Activated T-helper 1 cell treated with Interleukin-2 at 50 U/mL for 16 hours (primary cell): ENCODE measurements at regions not wholly inside any gene's neighbourhood (a gene's known extent, or its start where the extent isn't known, plus 50 kb on each side); places are given as distances from the start of the nearest gene placed in this dataset.

Source experiments
- DNase-seq: peaks from one replicate; pipeline ENCODE4 v3.0.0-alpha.2; 2020; ENCODE audit warnings: low read depth

DNA sequence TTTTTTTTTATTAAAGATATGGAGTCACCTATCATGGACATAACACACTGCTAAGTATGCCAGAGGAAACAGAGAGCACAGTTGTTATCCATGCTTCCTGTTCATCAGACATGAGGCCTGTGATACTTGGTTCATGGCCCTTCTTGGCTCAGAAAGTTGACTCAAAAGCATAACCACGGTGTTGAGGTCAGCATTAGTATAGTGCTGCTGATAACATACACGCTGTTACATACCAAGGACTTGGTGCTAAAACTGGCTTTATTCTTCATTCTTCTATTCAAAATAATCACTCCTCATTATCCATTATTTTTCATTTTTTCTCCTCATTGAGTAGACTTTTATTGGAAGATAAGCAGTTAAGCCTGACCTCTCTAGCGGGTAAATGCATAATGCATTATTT lies 464.1 kb downstream of the ADGRL2 start:
- DNase-seq, result no peak

DNA sequence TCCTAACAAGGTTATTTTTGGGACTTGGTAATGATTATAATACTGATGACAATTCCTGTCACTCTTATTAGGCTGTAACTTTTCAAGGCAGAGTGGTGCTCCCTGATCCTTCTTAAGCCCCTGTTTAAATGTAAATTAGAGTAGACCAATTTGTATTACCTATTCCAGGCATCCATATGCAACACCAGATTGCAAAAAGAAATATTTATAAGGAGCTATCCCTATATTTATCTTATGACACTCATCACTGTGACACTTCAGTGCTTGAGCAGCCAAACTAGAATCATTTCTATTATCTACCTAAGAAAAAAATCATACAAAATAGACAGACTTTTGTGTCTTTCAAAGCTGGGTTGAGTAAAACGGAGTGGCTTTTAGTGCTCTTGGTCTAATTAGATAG lies 462.7 kb downstream of the ADGRL2 start:
- DNase-seq, result no peak

DNA sequence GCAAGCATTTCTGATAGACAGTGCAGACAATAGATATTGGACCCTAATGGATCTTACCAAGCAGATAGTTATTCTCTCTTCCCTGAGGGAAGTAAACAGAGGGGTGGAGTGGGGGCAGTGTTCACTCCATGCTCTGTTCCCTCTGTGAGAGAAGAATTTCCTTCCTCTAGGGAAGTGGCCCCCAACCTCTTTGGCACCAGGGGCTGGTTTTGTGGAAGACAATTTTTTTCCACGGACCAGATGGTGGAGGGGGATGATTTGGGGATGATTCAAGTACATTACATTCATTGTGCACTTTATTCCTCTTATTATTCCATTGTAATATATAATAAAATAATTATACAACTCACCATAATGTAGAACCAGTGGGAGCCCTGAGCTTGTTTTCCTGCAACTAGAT lies 459.9 kb downstream of the ADGRL2 start:
- no peak for DNase-seq

DNA sequence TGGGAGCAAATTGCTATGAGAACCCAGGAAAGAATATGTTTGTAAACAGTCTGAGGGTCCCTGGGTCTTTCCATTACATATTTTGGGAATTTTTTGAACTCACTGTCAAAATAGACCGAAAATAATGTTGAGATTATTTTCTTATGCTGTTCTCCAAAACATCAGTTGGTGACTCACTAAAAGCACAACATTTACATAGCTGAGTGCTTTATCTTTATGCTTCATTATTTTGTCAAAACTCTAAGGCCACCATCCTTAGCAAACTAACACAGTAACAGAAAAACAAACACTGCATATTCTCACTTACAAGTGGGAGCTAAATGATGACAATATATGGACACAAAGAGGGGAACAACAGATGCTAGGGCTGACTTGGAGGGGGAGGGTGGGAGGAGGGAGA lies 459.3 kb downstream of the ADGRL2 start:
- no peak for DNase-seq

DNA sequence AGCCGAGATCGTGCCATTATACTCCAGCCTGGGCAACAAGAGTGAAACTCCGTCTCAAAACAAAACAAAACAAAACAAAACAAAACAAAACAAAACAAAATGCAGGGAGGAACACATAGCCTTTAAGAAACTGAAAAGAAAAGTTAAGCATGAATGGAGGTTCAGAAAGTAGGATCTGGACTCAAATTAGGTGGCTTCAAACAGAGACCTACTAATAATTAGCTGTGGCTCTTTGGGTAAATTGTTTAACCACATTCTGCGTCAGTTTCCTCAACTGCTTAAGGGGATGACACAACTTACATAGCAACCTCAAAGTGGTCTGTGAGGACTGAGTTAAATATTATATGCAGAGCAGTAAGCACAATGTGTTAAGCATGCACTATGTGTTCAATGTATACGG lies 458.2 kb downstream of the ADGRL2 start:
- DNase-seq, result no peak

DNA sequence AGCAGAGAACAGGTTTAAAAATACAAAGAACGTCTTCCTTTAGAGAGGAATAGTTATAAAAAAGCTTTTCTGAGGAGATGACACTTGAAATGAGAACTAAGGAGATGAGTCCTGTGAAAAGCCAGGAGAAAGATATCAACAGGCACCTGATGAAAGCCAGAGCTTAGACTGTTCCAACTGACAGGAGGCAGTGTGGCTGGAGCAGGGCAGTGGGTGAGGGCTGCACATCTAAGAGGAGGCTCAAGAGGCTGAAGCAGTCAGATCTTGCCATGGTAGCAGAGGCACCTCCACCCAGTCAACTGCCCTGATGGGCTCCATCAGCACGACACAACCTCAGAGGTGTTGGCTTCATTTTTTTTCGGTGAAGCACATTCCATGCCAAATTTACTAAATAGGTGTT lies 445.3 kb downstream of the ADGRL2 start:
- no peak for DNase-seq

DNA sequence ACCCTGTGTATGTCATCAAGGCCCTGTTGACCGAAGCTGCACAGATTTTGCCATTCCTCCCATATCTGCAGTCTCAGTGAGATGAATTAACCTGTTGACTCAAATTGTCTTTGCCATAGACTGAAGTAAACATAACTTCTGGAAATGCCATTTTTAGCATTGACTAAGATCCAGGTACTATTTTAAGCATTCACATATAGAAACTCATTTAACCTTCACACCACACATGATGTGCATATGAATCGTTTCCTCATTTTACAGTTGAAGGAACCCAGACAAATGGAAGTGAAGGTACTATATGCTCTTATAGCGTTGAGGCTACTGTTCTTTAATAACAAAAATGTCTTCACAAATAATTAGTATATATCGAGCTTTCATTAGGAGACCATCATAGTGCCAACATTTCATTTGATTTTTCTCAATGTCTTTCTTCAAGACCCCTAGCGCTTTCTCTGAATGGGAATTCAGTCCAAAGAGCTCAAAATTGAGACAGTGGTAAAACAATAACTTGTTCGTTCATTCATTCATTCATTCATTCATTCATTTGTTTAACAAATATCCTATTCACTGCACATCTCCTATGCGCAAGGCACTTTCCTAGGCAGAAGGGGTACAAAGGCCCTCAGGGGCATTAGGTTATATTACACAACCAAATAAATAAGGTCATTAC lies 444.7 kb downstream of the ADGRL2 start:
- DNase-seq, result no peak

DNA sequence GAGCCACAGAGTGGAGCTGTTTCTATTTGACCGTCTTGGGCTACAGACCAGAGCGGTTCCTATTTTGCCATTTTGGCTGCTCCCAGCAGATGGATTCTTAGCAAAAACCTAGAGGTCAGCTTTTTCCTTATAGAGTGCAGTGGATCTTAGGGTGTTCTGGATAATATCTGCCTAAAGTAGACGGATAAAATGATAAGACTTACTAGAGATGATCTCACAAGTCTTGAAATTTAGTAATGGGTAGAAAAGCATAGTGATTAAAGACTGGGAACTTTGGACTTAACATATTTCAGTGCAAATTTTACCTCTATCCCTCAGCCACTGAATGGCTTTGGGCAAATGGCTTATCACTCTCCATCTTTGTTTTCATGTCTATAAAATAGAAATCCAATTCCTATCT lies 439.8 kb downstream of the ADGRL2 start:
- DNase-seq, result no peak

DNA sequence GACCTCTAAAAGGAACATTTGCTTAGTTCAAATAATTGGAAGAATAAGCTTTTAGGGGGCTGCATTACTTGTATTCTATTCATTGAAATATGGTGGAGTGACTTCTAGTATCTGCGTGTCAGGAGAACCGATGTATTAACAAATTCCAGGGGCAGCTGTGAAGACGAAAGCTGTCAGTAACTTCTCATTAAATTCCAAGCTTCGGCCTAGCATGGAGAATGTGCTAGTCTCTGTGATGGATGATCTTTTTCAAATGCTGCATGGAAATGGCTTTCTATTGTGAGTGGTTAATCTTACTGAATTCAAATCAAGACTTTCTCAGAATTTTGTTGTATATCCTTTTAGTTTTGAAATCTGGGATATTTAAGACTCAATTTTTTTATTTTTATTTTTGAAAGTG lies 429.9 kb downstream of the ADGRL2 start:
- DNase-seq, result no peak

DNA sequence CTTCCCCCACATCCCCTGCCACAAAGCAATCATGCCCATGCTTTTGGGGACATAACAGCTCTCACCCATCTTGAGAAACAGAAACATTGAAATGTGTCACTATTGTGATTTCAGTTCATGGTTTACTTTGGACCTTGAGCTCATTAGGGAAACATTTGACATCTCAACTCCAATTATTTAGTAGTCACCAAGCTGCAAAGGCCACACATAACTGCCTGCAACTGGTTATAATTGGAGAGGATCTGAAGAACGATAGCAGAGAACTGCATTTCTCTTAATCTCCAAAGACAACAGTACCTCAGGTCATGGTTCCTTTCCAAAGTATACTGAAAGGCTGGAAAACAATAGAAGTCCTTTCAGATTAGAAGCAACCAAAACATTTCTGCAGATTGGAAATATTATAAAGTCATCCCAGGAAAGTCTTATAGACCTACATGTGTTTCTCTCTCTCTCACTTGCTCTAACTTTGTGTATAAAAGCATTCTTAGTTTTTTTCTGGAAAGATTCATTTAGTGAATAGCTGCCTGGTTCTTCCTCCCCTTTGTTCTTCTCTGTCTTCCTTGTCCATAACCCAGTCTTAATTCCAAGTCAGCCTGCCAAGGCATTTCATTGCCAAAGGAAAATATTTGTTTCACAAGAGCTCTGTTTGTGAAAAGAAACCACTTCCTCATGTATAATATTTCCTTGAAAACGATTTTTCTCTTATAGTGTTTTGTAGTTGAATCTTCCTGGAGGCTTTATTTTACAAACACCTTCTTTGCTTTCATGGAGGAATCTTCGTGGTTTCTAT lies 426.8 kb downstream of the ADGRL2 start:
- no peak for DNase-seq

DNA sequence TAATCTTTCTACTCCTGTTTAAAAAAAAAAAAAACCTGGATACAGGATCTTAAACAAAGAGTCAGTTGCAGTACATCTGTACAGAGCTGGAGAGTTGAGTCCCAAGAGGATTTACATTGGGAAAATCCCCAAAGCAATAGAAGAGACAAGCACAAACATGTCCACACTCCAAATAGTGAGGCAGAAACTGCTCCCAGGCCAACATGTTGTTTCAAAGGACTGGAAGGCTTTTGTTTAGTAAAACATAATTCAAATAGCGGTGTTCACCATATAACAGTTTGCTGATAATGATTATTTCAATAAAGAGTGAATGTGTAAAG lies 425.4 kb downstream of the ADGRL2 start:
- DNase-seq, result no peak

DNA sequence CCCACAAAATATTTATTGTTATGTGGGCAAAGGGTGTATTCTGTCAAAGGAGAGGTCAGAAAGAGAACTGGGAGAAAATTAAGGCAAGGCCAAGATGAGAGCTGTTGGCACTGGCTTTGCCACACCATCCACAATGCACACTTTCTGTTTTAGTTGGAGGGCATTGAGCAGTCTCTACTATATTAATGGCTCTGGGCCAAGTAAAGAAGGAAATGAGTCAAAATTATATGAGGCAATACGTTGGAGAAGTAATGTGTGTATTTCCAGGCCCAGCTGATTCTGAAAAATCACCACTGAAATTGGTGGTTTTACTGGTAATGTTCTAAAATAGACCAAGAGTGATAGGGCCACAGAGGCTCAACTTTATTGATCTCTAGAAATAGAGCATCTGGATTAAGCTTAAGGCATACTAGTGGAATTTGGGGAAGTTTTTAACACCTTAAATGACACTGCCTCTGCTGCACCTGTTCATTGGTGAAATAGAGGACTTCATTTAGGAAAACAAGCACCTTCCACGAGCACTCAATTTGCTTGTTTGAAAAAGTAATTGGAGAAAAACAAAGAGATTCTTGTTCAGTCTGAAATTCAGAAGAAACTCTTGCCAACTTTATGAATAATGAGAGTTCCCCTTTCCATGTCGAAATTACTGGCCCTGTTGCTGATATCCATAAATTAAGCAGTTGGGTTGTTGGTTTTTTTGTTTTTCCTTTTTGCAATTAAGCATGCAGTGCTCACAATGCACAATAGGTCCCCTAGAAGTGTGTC lies 424.9 kb downstream of the ADGRL2 start:
- DNase-seq, result no peak

DNA sequence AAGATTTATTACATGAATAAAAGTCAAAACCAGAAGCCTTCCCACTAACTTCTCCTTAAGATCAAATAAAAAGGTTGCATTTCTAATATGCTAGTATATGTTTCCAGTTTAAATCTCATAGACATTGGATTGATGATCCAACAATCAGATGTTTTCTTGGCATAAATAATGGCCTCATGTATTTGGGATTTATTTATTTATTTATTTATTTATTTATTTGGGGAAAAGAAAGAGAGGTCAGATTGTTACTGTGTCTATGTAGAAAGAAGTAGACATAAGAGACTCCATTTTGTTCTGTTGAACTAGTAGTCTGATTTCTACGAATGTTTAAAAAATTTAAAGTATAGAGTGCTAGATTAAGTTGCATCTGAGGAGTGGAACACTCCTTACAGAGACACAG lies 422.4 kb downstream of the ADGRL2 start:
- no peak for DNase-seq

DNA sequence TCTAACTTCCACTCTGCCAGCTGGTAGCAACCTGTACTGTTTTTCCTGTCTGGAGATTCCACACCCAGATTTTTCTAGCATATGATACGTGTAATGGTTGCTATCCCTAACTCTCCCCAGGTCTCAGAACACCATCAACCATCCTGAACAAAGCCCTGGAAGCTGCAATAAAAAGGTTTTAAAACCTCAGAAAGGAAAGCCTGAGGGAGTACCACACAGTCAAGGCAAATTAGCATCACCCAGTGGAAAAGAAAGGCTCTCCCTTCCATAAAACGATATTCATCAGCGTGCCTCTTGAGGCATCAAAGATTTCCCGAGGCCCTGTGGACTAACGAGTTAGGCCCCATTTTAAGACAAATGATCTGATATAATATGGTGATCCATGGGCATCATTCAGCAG lies 421.0 kb downstream of the ADGRL2 start:
- DNase-seq, result no peak

DNA sequence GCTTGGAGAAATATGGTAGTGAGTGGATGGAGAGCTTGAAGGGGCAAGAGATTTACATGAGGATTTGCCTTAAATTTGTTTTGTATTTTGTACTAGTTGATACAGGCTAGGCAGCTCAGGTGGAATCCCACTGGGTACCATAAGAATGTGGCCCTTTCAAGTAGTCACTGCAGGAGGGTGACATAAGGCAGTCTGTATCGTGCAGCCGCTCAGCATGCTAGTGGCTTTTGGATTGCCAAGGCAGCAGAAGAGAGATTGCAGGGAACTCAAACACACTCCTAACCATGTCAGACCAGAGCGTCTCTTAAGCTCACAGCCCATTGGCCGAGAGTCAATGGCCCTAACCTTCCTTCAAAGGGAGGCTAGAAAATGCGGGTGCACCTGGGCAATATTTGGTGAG lies 420.0 kb downstream of the ADGRL2 start:
- no peak for DNase-seq

DNA sequence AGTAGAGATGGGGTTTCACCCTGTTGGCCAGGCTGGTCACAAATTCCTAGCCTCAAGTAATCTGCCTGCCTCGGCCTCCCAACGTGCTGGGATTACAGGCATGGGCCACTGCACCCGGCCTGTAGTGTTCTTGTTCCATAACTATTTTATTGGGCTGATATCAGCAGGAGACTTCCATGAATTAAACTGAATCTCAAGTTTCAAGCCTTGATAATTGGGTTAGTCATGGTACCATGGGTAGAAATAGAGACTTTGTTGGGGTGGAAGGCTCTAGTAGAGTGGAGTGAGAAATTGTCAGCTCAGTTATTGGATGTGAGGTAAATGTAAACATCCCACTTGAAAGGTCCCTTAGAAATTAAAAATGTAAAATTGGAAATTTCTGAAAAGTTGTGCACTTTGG lies 419.1 kb downstream of the ADGRL2 start:
- DNase-seq, result no peak

DNA sequence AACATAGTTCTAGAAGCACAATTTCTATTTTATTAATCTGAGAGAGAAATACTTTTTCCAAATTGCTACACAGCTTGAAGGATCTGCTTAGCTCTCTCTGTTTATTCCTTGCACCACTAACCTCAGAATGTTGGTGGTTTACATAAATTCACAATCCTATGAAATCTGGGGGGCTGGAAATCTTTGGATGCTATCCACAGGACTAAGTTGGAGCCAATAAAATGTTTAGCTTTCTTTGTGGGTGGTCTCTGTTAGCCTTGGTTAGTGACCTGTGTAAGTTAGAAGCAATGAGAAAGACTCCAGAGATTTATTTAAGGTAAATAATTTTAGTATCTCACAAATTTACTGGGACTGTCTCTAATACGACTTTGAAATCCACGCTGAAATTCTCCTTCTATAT lies 418.1 kb downstream of the ADGRL2 start:
- no peak for DNase-seq

DNA sequence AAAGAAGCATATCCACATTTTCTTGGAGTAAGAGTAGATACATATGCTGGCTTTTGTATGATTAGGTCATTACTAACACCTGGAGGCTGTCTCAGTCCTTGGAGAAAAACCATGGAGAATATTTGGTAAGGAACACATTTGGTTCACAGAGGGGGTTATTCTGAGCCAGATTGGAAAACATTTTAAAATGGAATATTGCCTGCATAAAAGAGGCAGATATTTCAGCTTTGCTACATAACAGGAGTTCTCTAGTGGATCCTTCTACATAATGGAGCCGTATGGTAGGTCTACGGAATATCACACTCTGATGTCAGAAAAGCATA lies 415.1 kb downstream of the ADGRL2 start:
- DNase-seq, result no peak

DNA sequence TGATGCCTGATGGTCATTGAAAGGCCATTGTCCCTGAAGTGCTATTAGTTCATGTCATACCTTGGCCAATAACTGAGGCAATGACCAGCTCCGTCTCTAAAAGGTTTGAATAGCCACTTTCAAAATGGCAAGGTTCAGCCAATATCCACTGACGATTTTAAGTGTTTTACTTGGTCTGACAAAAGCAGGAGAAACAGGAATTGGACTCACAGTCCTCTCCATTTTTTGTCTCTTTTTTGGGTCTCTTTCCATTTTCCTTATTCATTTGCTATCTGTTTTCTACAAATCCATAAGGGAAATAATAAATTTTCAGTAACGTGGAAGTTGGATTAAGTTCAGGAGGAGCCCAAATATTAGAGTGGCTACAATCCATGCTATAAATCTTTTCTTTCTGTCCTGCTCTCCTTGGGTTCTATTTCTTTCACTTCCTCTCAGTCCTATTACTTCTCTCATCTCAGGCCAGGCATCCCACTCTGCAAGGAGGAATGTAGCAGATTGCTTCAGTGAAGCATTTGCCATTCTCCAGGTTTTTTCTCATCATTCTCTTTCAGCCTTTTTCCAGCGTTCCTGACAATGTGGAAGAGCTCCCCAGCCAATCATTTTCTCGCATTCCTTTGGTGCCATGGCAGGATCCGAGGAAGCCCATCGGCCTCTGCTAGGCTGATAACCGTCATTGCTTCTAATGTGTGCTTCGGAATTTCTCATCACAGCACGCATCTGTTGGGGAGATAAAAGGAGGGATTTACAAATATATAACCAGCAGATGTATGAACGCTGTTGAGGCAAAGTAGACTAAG lies 414.5 kb downstream of the ADGRL2 start:
- DNase-seq, result no peak

DNA sequence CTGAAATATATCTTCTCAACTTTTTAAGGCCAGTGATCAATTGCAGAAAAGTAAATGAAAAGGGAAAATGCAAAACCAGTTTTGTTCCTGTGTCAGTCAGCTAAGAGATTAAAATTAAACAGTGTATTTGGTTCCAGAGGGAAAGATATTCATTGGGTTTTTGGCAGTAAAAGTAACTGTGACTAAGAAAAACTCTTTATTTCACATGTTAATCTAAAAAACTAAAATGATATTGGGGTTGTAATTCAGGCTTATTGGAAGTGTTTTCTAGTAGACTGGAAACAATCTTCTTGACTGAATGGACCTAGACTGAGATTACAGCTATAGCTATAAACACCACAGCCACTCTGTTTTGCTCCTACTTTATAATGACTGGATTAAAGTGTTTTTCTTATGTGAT lies 413.9 kb downstream of the ADGRL2 start:
- no peak for DNase-seq

DNA sequence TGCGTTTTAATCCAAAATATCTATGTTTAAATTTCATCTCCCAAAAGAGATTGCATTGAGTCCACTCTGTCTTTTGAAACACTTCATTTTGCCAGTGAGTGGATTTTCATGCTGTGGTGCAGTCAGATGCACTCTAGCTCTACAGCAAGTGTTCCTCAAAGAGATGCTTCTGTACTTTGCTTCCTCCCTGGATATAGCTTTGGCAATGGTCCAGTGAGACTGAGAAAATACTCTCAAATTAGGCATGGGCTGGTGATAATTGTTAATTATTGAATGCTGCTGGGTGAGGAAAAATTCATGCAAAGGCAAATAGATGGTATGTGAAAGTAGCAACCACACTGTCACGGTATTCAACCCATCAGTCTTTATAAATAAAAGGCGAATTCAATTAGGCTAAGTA lies 396.9 kb downstream of the ADGRL2 start:
- DNase-seq, result no peak

DNA sequence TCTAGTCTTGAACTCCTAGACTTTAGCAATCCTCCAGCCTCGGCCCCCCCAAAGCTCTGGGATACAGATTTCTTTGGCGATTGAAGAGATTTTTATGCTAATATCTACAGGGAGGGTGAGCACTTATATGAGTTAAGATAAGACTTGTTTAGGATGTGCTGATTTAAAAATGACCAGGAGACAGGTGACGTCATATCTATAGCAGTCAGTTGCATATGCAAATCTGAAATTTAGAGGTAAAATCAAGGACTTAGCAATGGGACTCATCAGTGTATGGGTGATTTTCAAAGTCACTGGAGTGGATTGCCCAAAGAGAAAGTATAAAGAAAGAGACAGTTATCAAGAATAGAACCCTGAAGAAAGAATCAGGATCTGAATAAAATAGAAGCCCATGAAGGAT lies 394.5 kb downstream of the ADGRL2 start:
- DNase-seq, result no peak

DNA sequence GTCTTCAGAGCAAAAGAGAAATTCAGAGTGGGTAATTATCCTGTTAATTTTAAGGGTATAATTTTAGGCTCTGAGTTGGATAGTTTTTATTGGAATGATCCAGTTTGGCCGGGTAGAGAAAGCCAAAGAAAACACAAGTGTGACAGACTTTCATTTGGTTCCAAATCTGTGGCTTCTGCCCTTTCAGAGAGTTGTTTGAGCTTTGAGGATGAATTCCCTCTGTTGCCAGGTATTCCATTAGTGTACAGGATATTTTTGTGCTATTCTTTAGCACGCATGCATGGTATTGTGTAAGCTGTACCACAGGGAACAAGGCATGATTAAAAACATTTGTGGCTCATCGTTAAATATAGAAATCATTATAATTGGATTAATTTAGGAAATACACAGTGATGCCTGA lies 384.4 kb downstream of the ADGRL2 start:
- DNase-seq, result no peak
